Activated CD4-positive, alpha-beta T cell treated with anti-CD3 and anti-CD28 coated beads for 24 hours (primary cell): ENCODE measurements at regions not wholly inside any gene's neighbourhood (a gene's known extent, or its start where the extent isn't known, plus 50 kb on each side); places are given as distances from the start of the nearest gene placed in this dataset.

Source experiments
- DNase-seq, 2 donors: peaks; one replicate each; pipeline ENCODE4 v3.0.0-alpha.2; 2020; ENCODE audit warnings: low read depth in 2 of 2

GRCh38 chr4:11931266-11931820 lies 502.6 kb upstream of the HS3ST1 start:
- DNase-seq: no peak

- no peak for DNase-seq
Observed at GRCh38 chr4:11929080-11929479, 500.4 kb upstream of the HS3ST1 start.

- no peak for DNase-seq
Observed at GRCh38 chr4:11919316-11919715, 490.6 kb upstream of the HS3ST1 start.

- no peak for DNase-seq
Observed at GRCh38 chr4:11914406-11914805, 485.7 kb upstream of the HS3ST1 start.

- no peak for DNase-seq
Observed at GRCh38 chr4:11912886-11913285, 484.2 kb upstream of the HS3ST1 start.

- DNase-seq: no peak
Observed at GRCh38 chr4:11910812-11911211, 482.1 kb upstream of the HS3ST1 start.

- no peak for DNase-seq
Observed at GRCh38 chr4:11908712-11909111, 480.0 kb upstream of the HS3ST1 start.

- DNase-seq: no peak
Observed at GRCh38 chr4:11908205-11908604, 479.5 kb upstream of the HS3ST1 start.

GRCh38 chr4:11904846-11905739 lies 476.4 kb upstream of the HS3ST1 start:
- DNase-seq: no peak

GRCh38 chr4:11904117-11904535 lies 475.4 kb upstream of the HS3ST1 start:
- no peak for DNase-seq

GRCh38 chr4:11901089-11901488 lies 472.4 kb upstream of the HS3ST1 start:
- DNase-seq: no peak

GRCh38 chr4:11900359-11900758 lies 471.7 kb upstream of the HS3ST1 start:
- no peak for DNase-seq

- no peak for DNase-seq
Observed at GRCh38 chr4:11898796-11899195, 470.1 kb upstream of the HS3ST1 start.

GRCh38 chr4:11895766-11896165 lies 467.1 kb upstream of the HS3ST1 start:
- no peak for DNase-seq

GRCh38 chr4:11894977-11895376 lies 466.3 kb upstream of the HS3ST1 start:
- no peak for DNase-seq

- no peak for DNase-seq
Observed at GRCh38 chr4:11894221-11894620, 465.5 kb upstream of the HS3ST1 start.

GRCh38 chr4:11889099-11889498 lies 460.4 kb upstream of the HS3ST1 start:
- no peak for DNase-seq

GRCh38 chr4:11881947-11882346 lies 453.3 kb upstream of the HS3ST1 start:
- no peak for DNase-seq

GRCh38 chr4:11881364-11881763 lies 452.7 kb upstream of the HS3ST1 start:
- DNase-seq: no peak

GRCh38 chr4:11878241-11878640 lies 449.5 kb upstream of the HS3ST1 start:
- no peak for DNase-seq

- DNase-seq: no peak
Observed at GRCh38 chr4:11876104-11876503, 447.4 kb upstream of the HS3ST1 start.

GRCh38 chr4:11869191-11869870 lies 440.6 kb upstream of the HS3ST1 start:
- DNase-seq: no peak

GRCh38 chr4:11866391-11866790 lies 437.7 kb upstream of the HS3ST1 start:
- no peak for DNase-seq
